ENCODE measurements at regions not wholly inside any gene's neighbourhood (a gene's known extent, or its start where the extent isn't known, plus 50 kb on each side); places are given as distances from the start of the nearest gene placed in this dataset.
A peak's percentile ranks its signal among the peaks of the same experiment; 100 is the strongest.

DNA sequence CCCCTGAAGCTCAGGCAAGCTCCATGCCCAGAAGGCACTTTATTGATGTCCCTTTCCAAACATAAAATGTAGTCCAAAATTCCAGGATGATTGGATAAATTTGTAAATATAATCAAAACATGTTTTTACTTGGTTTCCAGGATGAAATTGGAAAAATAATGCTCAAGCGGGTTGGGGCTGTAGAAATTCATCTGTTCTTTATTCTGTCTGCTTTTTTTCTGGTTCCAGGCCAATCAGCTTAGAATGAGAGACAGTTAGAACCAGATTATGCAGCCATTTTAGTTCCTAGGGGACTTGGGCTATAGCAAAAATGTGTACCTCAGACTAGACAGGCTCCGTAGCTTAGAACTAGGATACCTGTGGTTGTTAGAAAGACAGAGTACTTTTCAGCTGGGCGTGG lies 450.8 kb downstream of the MCTP2 start:
- no peaks in the 10 kb centered on the region for H3K36me3 ChIP-seq (ENCODE audit: control insufficient read depth, insufficient read depth, low read length)
- no peak overlapping the region for H3K4me3 ChIP-seq (ENCODE audit: low read depth, low read length)
- no peaks in the 10 kb centered on the region for H3K27me3 ChIP-seq (ENCODE audit: control insufficient read depth, insufficient read depth, low read length)
- DNase-seq (ENCODE audit: low read depth) (no peak), FAIRE-seq (no peak)
- TF ChIP-seq, protein P1, sequence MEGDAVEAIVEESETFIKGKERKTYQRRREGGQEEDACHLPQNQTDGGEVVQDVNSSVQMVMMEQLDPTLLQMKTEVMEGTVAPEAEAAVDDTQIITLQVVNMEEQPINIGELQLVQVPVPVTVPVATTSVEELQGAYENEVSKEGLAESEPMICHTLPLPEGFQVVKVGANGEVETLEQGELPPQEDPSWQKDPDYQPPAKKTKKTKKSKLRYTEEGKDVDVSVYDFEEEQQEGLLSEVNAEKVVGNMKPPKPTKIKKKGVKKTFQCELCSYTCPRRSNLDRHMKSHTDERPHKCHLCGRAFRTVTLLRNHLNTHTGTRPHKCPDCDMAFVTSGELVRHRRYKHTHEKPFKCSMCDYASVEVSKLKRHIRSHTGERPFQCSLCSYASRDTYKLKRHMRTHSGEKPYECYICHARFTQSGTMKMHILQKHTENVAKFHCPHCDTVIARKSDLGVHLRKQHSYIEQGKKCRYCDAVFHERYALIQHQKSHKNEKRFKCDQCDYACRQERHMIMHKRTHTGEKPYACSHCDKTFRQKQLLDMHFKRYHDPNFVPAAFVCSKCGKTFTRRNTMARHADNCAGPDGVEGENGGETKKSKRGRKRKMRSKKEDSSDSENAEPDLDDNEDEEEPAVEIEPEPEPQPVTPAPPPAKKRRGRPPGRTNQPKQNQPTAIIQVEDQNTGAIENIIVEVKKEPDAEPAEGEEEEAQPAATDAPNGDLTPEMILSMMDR (IDR thresholded peaks at IDR 0.05; ENCODE audit: insufficient read depth, low read length, severe bottlenecking) = no peak

DNA sequence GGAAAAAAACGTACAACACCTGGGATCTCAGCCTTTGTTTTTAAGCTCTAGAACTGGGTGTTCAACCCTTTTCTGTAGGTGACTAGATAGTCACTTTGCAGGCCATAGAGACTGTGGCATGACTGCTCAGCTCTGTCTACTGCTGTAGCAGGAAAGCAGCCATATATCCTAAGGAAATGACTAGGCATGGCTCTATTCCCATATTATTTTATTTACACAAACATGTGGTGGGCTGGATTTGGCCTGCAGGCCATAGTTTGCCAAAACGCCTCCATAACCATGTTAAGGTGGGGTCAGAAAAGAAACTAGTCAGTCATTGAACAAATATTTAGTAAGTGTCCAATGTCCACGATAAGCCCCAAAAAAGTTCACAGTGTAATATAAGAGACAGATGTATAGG lies 452.5 kb downstream of the MCTP2 start:
- Histone ChIP-seq H3K36me3 (ENCODE audit: control insufficient read depth, insufficient read depth, low read length) (no peaks in the 10 kb centered on the region), H3K27me3 (ENCODE audit: control insufficient read depth, insufficient read depth, low read length) (no peaks in the 10 kb centered on the region), H3K4me3 (ENCODE audit: low read depth, low read length) (no peak overlapping the region)
- DNase-seq (ENCODE audit: low read depth) = peak; percentile 41
- TF ChIP-seq, protein P1 (IDR thresholded peaks at IDR 0.05; ENCODE audit: insufficient read depth, low read length, severe bottlenecking) = no peak
- no peak for FAIRE-seq

DNA sequence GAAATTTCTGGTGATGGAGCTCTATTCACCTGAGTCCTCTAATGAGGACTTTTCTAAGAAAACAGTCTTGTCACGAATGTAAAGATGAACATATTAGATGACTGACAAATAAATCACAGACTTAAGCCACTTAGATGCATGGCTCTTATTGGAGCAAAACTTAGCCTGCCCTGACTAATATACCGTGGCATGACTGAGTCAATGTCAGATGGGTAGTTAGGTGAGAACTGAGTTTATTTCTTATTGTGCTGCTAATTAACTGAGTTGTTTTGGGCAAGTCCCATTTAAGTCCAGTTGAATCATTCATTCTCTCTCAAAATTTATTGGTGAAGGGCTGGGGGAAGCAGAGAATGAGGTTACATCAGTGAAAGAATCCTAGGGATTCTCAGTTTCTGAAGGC lies 459.8 kb downstream of the MCTP2 start:
- TF ChIP-seq, protein P1 (IDR thresholded peaks at IDR 0.05; ENCODE audit: insufficient read depth, low read length, severe bottlenecking) = no peak
- no peaks in the 10 kb centered on the region for H3K27me3 ChIP-seq (ENCODE audit: control insufficient read depth, insufficient read depth, low read length)
- H3K4me3 ChIP-seq (ENCODE audit: low read depth, low read length) = no peak overlapping the region
- FAIRE-seq = no peak
- H3K36me3 ChIP-seq (ENCODE audit: control insufficient read depth, insufficient read depth, low read length) = no peaks in the 10 kb centered on the region
- DNase-seq (ENCODE audit: low read depth) = peak; percentile 49

DNA sequence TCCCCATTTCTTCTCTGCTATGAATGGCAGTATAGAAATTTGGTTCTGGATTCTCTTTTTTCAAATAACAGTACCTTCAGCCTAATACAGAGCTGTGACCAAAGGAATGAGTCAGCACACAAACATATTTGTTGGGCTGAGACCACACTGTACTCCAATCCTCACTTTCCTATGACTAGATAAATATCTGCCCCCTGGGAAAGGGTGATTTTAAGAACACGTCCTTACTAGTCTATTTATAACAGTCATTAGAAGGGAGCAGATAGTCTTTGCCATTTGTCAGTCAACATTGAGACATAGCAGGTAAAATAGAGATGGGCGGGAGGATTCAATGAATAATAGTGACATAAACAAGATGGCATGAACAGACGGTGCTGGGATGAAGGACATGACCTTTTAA lies 461.3 kb downstream of the MCTP2 start:
- Histone ChIP-seq H3K4me3 (ENCODE audit: low read depth, low read length) (no peak overlapping the region), H3K36me3 (ENCODE audit: control insufficient read depth, insufficient read depth, low read length) (no peaks in the 10 kb centered on the region), H3K27me3 (ENCODE audit: control insufficient read depth, insufficient read depth, low read length) (no peaks in the 10 kb centered on the region)
- FAIRE-seq = no peak
- TF ChIP-seq, protein P1 (IDR thresholded peaks at IDR 0.05; ENCODE audit: insufficient read depth, low read length, severe bottlenecking) = no peak
- peak; percentile 85 for DNase-seq (ENCODE audit: low read depth)

DNA sequence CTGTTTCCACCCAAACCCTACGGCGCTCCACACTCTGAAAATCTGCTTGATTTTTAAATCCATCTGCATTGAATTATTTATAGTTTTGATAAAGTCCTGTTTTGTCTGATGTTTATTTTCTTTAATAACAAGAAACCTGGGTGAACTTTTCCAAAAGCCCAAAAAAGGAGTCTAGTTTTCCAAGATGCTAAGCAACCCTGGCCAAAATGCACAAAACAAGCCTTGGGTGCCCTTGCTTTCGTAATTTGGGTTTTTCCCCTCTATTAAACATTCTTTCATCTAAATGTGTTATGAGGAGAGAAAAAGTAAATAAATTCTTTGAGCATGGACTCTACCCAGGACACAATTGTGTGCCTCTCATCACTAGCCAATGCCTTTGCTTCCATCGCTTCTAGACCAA lies 468.9 kb downstream of the MCTP2 start:
- DNase-seq (ENCODE audit: low read depth) = no peak
- Histone ChIP-seq H3K4me3 (ENCODE audit: low read depth, low read length) (no peak overlapping the region), H3K36me3 (ENCODE audit: control insufficient read depth, insufficient read depth, low read length) (no peaks in the 10 kb centered on the region), H3K27me3 (ENCODE audit: control insufficient read depth, insufficient read depth, low read length) (peaks cover 1% of the 10 kb centered on the region)
- no peak for FAIRE-seq
- TF ChIP-seq, protein P1 (IDR thresholded peaks at IDR 0.05; ENCODE audit: insufficient read depth, low read length, severe bottlenecking) = no peak

DNA sequence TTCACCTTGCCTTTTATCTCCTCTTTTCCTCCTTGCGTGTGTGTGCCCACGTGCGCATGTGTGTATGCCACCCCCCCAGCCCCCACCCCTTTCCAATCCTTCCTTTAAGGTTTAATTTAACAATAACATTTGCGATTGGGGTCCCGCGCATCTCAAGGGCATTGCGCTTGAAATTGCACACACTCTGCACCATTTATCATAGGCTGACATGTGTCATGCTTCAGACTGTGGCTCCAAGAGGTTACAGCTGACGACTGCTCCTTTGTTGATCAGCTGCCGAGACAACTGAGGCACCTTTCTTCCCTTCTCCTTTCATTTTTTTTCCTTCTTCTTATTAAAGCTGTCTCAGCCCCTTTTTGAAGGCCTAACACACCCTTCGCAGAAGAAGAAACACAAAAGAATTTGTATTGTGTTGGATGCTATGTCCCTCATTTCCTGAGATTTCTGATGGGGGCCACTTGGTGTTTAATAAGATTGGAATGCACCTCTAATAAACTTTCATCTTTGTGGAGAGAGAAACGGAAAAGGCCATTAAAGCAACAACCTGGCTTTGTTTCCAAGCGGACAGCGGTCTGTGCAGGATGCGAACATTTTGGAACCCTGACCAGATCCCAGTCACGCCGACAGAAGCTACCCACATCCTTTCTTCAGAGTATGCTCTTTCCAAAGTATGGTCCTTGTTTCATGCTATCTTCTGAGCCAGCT lies 470.1 kb downstream of the MCTP2 start:
- DNase-seq (ENCODE audit: low read depth) = no peak
- TF ChIP-seq, protein P1 (IDR thresholded peaks at IDR 0.05; ENCODE audit: insufficient read depth, low read length, severe bottlenecking) = no peak
- Histone ChIP-seq H3K27me3 (ENCODE audit: control insufficient read depth, insufficient read depth, low read length) (peaks cover 1% of the 10 kb centered on the region), H3K36me3 (ENCODE audit: control insufficient read depth, insufficient read depth, low read length) (no peaks in the 10 kb centered on the region), H3K4me3 (ENCODE audit: low read depth, low read length) (no peak overlapping the region)
- FAIRE-seq = no peak
